ENCODE measurements at regions not wholly inside any gene's neighbourhood (a gene's known extent, or its start where the extent isn't known, plus 50 kb on each side); places are given as distances from the start of the nearest gene placed in this dataset.

DNA sequence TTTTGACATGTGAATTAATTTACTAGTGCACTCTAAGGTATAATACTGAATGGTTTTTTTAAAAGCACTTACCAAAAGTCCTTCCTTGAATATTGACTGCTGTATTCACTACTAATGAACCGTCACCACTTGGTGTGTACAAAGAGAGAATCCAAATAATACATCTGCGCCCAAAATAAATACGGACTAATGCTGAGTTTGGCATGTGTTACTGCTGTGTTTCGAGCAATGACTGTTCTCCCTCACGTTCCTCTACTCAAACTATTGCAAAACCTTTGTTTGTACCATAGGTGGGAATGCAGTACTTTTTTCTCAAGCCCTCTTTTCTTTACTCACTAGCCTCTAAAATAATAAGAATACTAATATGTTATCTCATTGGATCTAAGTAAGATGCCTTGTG, 305.5 kb downstream of the QKI start:
- DNase-seq (ENCODE audit: extremely low read depth in 1 of 11, low read depth in 9 of 11, low spot score in 4 of 11), result no peak

DNA sequence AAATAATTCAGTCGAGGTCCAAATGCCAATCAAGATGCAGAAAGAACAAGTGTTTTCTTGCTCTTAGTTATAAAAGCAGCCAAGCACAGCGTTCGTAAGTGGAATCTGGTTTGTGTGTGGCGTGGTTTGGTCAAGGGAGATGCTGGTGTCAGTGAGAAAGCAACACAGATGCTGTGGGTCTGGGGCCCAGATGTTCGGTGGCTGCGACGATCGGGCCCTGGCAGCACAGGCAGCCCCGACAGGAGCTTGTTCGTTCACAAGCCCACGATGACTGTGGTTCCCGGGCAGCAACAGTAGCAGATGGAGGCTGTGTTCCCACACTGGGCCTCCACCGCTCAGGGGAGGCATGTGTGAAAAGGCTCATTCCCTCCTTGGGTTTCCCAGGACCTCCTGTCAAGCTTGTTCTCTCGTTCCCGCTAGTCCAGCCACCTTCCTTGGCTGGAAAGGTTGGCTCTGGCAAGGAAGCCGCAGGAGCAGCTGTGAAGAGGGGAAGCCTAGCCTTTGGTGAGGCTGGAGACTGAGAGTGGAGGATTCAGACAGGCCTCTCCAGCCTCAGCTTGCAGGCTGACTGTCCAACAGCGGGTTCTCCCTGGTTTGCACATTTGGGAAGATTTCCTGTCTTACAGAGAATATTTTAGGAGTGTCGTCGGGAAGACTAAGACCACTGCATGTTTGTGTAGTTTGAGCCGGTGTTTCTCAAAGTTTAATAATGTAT, 304.7 kb downstream of the QKI start:
- no peak for DNase-seq (ENCODE audit: extremely low read depth in 1 of 11, low read depth in 9 of 11, low spot score in 4 of 11)

DNA sequence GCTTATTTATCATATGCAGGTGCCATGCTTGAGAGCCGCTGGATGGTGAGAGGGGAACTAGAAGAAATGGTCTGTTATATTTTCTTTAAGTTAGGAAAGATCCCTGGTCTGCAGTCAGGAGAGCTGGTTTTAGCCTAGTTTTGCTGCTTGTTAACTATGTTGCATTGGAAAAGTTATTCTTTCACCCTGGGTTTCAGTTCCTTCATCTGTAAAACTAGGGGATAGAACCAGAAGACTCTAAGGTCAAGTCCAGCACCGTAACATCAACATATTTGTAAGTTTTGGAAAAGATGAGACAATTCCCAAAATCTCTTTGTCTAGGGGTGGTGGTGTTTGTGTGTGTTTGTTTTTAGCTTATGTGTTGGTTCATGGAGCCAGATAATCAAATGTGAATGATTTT, 304.0 kb downstream of the QKI start:
- DNase-seq (ENCODE audit: extremely low read depth in 1 of 11, low read depth in 9 of 11, low spot score in 4 of 11), result no peak

DNA sequence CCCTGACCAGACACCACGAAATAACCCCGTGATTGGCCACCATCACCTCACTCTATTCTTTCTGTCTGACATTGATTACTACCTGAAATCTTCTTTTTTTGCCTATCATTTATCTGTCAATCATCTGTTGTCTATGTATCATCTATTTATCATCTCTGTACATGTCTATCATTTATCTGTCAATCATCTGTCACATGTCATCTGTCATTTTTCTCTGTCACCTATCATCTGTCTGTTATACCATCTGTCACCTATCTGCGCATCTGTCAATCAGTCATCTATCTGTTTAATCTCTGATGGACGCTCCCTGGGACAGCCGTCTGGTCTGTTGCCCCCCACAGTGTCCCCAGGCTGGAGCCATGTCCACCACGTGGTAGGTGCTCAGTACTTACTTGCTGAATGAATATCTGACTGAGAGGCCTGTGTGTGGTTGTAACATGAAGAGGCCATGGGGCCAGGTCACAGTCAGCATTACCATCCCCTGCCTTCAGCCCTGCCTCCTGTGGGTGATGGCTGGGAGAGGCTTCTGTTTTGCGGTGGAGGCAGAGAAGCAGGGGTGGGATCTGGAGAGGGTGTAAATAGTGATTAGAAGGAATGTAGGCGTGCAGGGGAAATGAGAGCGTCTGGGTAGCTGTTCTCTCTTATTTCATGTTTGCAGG, 302.7 kb downstream of the QKI start:
- DNase-seq (ENCODE audit: extremely low read depth in 1 of 11, low read depth in 9 of 11, low spot score in 4 of 11), result no peak

DNA sequence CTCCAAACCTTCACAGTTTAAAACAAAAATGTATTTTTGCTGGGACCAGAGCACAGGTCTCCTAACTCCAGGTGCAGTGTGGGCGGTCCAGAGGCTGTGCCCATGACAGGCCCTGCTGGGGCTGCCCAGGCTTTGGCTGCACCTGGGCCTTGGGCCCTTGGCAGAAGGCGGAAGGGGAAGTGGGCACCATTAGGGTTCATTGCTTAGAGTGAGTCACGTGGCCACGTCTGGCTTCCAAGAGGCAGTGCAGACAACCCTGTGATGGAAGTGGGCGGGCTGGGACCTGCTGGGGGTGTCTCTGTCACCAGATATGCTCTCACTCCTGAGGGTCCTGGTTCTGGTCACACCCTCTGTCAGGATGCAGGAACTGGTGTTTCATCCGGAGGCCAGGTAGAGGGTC, 302.2 kb downstream of the QKI start:
- DNase-seq (ENCODE audit: extremely low read depth in 1 of 11, low read depth in 9 of 11, low spot score in 4 of 11), result no peak

DNA sequence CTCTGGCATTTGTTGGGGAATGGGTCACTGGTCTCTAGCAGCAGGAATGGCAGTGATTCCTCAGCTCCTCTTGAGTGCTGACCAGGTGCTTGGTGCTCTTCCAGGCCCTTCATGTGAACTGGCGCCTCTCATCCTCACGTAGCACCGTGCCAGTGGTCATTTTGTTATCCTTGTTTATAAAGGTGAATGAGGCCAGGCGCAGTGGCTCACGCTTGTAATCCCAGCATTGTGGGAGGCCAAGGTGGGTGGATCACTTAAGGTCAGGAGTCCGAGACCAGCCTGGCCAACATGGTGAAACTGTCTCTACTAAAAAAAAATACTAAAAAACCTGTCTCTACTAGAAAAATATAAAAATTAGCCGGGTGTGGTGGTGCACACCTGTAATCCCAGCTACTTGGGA, 301.3 kb downstream of the QKI start:
- no peak for DNase-seq (ENCODE audit: extremely low read depth in 1 of 11, low read depth in 9 of 11, low spot score in 4 of 11)

DNA sequence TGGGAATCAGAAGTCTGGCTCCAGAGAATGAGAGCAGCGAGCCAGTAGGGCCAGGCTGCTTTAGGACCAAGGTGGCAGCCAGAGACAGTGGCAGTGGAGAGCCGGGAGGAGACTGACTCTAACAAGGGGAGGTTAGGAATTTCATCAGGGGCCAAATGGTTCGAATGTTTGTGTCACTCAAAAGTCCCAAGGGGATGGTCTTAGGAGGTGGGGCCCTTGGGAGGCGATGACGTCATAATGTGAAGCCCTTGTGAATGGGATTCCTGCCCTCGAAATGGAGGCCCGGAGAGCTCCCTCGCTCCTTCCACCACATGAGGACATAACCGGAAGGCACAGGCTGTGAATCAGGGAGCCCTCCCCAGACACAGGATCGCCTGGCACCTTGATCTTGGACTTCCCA, 299.7 kb downstream of the QKI start:
- DNase-seq (ENCODE audit: extremely low read depth in 1 of 11, low read depth in 9 of 11, low spot score in 4 of 11), result no peak

DNA sequence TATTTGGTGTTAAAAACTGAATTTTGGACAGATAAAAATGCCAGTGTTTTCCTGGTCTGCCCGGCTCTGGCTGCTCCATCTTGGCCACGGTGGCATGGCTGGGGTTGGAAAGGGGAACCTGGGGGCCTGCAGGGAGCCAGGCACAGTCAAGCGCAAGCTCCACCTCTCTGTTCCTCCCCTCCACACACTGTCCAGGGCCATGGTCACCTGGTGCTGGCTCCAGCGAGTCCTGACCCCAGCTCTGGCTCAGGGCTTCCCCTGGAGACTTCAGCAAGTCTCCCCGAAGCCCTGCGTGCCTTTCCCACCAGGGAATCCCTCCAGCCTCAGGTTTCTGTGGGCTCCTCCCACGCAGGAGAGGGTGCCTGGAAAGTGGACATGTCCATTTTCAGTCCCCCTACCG, 298.5 kb downstream of the QKI start:
- DNase-seq (ENCODE audit: extremely low read depth in 1 of 11, low read depth in 9 of 11, low spot score in 4 of 11), result no peak

DNA sequence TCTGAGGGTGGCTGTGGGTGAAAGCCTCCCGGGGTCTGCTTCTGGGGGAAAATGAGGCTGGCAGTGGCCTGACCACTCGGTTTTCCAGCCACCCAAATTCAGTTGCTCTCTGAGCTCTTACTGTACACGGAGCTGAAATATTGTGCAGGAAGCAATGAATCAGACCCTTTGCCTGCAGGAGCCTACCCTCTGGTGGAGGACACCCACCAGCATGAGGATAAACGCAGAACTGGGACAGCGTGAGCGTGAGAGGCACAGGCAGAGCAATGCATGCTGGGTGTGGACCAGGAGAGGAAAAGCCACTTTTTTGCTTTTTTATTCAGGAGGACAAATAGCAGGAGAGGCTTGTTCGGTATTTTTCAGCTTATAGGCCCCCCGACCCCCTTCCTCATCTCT, 298.0 kb downstream of the QKI start:
- no peak for DNase-seq (ENCODE audit: extremely low read depth in 1 of 11, low read depth in 9 of 11, low spot score in 4 of 11)

DNA sequence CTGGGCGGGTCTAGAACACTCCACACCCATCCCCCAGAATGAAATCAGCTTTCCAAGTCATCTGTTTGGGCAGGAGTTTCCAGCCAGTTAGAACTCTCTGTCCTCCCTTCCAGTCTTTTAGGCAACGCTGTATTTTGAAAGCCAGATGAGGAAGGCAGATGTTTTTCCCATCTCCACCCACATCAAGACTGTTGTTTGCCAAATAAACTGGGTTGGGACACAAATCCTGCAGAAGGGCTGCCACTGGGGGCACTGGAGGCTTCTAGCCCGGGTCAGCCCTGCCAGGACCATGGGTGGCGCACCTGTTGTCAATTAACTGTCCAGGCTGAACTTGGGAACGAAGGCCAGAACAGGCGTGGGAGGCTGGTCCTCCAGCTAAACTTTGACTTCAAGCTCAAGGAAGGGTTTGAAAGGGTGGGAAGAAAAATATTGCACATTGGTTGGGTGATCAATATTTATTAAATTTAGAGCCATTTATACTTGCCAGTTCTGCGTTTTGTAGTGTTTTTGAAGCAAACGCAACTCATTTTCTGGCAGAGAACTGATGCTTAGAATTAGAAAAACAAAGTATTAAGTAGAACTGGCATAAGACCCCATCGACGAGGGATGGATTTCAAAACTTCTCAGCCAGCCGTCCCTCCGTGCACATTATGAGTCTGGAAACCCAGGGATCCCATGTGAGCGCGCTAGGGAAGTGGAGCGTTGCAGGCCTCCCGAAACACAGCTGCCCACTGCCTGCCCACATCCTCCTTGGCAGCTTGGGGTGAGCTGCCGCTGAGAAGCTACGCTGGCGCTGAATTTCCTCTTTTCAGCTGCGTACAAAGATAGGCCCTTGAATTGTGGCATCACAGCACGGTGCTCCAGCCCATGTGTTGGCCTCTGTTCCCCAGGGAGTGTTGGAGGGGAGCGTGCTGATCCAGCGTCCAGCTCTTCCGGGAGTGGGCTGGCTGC, 297.4 kb downstream of the QKI start:
- no peak for DNase-seq (ENCODE audit: extremely low read depth in 1 of 11, low read depth in 9 of 11, low spot score in 4 of 11)

DNA sequence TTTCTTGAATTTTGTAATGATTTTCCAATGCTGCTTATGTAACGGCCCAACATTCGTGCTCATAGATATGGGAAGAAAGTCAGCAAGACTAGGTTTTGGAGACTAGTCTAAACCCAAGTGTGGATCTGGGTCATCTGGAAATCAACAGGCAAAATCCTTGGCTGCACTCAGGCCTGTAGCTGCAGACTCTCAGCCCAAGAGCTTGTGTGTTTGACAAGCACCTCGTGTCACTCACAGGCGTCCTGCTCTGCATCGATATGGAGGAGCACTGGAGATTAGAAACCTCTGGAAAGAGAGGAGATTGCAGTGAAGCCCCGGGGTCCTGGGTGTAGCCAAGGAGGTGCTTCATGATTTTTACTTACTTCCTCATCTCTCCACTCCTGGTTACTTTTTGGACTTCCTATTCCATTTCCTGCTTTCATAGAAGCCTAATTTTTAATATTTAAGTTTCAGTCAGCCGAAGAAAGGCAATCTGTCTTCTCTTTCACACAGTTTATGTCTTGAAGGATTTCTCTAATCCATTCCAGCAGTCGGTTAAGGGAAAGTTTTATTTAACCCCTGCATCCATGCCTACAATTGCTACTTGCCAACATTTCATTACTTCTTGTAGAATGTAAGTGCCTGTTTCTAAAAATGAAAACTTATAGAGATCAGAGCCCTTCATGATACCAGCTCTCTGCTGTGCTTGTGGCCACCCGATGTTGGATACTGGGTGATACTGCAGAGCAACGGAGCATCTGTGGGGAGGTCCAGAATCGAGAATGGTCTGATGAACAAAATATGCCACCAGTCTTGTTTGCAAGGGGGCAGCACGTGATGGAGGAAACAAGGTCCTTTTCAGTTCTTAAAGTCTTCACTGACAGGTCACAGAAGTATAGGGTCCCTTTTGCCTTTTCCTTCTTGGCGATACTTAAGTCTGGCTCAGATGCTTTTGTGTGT, 296.3 kb downstream of the QKI start:
- DNase-seq (ENCODE audit: extremely low read depth in 1 of 11, low read depth in 9 of 11, low spot score in 4 of 11), result no peak

DNA sequence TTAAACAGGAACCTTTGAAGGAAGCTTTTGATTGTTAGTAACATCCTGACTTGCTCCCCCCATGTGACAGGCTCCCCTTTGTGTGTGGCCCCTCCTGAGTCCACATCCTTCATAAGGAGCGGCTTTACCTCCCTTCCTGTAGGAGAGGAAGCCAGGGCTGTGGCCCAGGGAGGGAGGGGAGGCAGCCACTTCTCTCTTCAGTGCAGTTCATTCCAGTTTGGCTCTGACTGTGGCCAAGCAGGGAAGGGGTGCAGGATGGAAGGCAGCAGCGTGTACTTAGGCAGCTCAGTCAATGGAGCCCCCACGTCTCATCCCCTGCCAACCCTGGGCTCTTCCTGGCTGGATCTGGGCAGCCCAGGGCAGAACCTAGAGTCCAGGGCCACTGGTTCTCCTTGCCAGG, 295.2 kb downstream of the QKI start:
- no peak for DNase-seq (ENCODE audit: extremely low read depth in 1 of 11, low read depth in 9 of 11, low spot score in 4 of 11)

DNA sequence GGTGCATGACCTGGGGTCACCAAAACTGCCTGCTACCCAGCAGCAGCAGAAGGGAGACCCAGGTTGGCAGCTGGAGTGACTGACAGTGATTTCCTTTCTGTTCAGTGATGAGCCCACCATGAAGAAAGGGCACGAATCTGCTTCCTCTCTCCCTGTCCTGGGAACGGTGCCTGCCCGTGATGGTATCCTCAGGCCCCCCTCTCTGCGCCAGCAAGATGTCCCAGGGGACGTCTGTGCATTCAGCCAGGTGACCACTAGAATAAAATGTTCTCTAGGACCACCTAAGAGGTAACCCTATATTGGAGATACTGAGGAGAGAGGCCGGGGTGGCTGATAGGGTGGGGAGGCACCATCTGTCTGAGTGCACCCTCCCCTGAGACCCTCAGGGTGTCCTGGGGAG, 294.7 kb downstream of the QKI start:
- no peak for DNase-seq (ENCODE audit: extremely low read depth in 1 of 11, low read depth in 9 of 11, low spot score in 4 of 11)

DNA sequence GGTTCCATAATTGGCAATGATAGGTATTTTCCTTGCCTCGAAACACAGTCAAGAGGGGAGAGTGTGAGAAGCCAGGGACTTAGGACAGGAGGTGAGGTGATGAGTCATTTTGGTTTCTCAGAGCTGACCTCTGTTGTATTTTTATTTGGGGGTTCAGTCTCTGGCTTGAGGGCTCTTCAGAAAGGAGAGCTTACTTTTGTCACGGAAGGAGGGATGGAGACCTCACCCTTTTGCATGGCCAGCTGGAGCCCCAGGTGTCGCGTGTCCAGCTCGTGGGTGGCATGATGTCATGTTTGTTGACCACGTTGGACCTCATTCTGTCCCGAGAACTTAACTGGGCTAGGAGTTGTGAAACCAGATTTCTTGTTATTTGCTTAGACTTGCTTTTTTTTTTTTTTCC, 293.9 kb downstream of the QKI start:
- DNase-seq (ENCODE audit: extremely low read depth in 1 of 11, low read depth in 9 of 11, low spot score in 4 of 11), result no peak

DNA sequence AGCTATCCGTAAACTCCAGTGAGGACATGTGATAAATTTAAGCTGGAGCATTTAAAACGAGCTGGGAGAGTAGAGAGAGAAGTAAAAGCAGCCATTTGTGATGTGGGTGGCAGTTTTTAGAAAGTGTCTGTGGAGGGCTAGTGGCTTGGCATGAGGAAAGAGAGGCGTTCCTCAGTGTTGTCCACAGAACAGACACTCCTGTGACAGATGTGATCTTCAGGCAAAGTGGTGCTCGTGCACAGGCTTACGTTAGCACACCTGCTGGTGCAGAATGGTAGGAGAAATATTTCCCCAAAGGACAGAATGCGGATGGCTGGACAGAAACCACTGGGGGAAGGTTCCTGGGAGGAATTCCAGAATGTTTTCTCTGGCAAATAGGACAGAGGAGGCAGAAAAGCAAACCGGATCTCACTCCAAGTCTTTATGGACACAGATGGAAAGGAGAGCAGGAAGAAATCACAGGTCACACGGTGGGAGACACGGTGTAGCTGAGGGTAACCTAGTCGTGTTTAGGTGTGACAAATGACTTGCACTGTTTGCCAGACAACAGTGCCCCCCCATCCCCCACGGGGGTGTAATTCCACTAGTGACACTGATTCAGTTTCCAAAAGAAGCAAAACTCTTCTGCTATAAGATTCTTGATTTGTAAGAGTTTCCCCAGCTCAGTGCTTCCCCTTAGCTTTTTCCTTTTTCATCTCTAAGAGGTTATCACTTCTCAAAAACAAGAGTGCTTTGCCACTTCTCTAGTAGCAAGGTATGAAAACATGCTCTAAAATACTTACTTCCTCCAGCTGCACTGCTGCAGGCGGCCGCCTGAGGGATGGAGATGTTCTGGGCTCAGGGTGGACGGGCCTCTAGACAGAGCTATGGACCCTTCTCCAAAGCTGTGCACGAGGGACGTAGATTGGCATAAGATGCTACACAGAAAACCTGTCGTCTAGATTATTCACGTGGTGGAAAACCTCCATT, 293.2 kb downstream of the QKI start:
- no peak for DNase-seq (ENCODE audit: extremely low read depth in 1 of 11, low read depth in 9 of 11, low spot score in 4 of 11)

DNA sequence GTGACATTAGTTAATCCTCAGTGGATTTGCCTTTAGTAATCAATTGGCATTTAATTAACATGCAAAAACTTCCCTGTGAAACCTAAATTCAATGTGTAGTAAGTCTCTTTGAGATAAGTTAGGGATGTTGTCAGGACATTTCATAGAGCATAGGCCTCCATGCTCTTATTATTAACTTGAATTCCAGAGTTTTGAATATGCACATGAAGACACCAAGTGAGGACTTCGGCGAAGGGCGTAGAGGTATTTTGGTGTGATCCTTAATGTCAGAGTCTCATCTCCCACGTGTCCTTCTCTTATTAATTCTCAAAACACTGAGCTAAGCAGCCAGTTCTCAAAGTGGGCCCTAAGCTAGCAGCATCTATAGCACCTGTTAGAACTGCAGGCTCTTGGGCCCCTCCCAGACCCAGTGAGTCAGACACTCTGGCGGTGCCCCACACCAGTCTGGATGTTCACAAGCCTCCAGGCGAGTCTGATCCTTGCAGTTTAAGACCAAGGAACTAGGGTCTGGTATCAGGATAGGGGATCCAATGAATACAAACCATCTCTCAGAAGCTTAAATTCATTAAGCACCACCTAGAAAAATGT, 292.1 kb downstream of the QKI start:
- DNase-seq (ENCODE audit: extremely low read depth in 1 of 11, low read depth in 9 of 11, low spot score in 4 of 11), result no peak

DNA sequence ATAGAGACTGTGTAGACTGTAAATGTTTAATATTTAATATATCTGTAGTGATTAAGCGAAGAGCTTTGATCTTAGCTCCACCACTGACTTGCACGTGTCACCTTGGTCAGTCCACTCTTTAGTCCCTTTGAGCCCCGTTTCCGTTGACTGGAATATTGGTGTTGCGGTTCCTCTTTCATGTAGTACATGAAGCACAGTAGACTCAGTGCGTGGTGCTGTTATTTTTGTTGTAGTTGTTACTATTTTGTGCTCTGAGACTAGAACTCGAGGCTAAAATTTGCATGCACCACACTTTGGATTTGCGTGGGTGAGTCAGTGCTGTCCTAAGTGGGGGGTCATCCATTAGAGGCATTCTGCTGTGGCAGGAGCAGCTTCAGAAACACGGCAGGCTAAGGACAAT, 291.4 kb downstream of the QKI start:
- no peak for DNase-seq (ENCODE audit: extremely low read depth in 1 of 11, low read depth in 9 of 11, low spot score in 4 of 11)

DNA sequence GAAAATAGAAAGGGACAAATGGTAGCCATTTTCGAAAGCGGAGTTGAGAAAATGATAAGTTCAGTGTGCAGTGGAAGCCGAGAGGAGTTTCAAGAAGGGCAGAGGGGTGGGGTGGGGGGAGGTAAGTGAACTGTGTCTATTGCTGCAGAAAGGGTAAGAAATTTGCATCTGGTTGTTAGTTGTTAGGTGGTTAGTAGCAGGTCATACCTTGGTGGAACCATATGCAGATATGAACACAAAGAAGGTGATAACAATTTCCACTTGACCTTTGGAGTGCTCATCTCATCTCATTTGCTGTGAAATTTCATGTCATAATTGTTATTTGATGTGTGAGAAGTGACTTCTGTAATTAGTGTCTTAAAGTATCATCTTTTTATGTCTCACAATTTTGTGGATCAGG, 288.2 kb downstream of the QKI start:
- no peak for DNase-seq (ENCODE audit: extremely low read depth in 1 of 11, low read depth in 9 of 11, low spot score in 4 of 11)

Measured in renal cortex interstitium (tissue), 11 donors.